ENCODE measurements at regions not wholly inside any gene's neighbourhood (a gene's known extent, or its start where the extent isn't known, plus 50 kb on each side); places are given as distances from the start of the nearest gene placed in this dataset.

GRCh38 chr4:124464836-124465235 lies 247.7 kb downstream of the ANKRD50 start:
- no peak for DNase-seq
- Histone ChIP-seq H3K4me3 (no peak overlapping the region), H3K27ac (no peak overlapping the region), H3K36me3 (no peaks in the 10 kb centered on the region), H3K4me1 (no peaks in the 10 kb centered on the region), H3K9me3 (peaks cover 0 to 19% (median 0%) of the 10 kb centered on the region in 4 donors), H3K27me3 (no peaks in the 10 kb centered on the region)
- TF ChIP-seq POLR2A (IDR thresholded peaks at IDR 0.05), result no peak
- TF ChIP-seq CTCF (IDR thresholded peaks at IDR 0.05), result no peak

- no peak overlapping the region for H3K27ac ChIP-seq
- H3K4me3 ChIP-seq, result no peak overlapping the region
- no peak for DNase-seq
- H3K4me1 ChIP-seq, result no peaks in the 10 kb centered on the region
- TF ChIP-seq POLR2A (IDR thresholded peaks at IDR 0.05), result no peak
- no peak for TF ChIP-seq CTCF (IDR thresholded peaks at IDR 0.05)
- peaks cover 0 to 2% (median 0%) of the 10 kb centered on the region in 4 donors for H3K9me3 ChIP-seq
- no peaks in the 10 kb centered on the region for H3K36me3 ChIP-seq
- no peaks in the 10 kb centered on the region for H3K27me3 ChIP-seq
Observed at GRCh38 chr4:124468360-124468759, 244.2 kb downstream of the ANKRD50 start.

- no peak overlapping the region for H3K27ac ChIP-seq
- no peaks in the 10 kb centered on the region for H3K27me3 ChIP-seq
- no peak for DNase-seq
- H3K4me1 ChIP-seq, result no peaks in the 10 kb centered on the region
- no peak overlapping the region for H3K4me3 ChIP-seq
- no peak for TF ChIP-seq CTCF (IDR thresholded peaks at IDR 0.05)
- TF ChIP-seq POLR2A (IDR thresholded peaks at IDR 0.05), result no peak
- no peaks in the 10 kb centered on the region for H3K36me3 ChIP-seq
- H3K9me3 ChIP-seq, result no peaks in the 10 kb centered on the region
Observed at GRCh38 chr4:124469981-124470380, 242.6 kb downstream of the ANKRD50 start.

- Histone ChIP-seq H3K4me1 (no peaks in the 10 kb centered on the region), H3K4me3 (no peak overlapping the region), H3K27me3 (no peaks in the 10 kb centered on the region), H3K27ac (no peak overlapping the region), H3K36me3 (no peaks in the 10 kb centered on the region), H3K9me3 (no peaks in the 10 kb centered on the region)
- no peak for DNase-seq
- TF ChIP-seq CTCF (IDR thresholded peaks at IDR 0.05) (no peak), POLR2A (IDR thresholded peaks at IDR 0.05) (no peak)
Observed at GRCh38 chr4:124478470-124478869, 234.1 kb downstream of the ANKRD50 start.

- Histone ChIP-seq H3K27ac (no peak overlapping the region), H3K27me3 (no peaks in the 10 kb centered on the region), H3K4me1 (no peaks in the 10 kb centered on the region), H3K9me3 (no peaks in the 10 kb centered on the region), H3K36me3 (no peaks in the 10 kb centered on the region), H3K4me3 (no peak overlapping the region)
- no peak for DNase-seq
- TF ChIP-seq CTCF (IDR thresholded peaks at IDR 0.05) (no peak), POLR2A (IDR thresholded peaks at IDR 0.05) (no peak)
Observed at GRCh38 chr4:124480061-124480460, 232.5 kb downstream of the ANKRD50 start.

GRCh38 chr4:124481123-124481522 lies 231.4 kb downstream of the ANKRD50 start:
- Histone ChIP-seq H3K36me3 (no peaks in the 10 kb centered on the region), H3K4me1 (no peaks in the 10 kb centered on the region), H3K9me3 (no peaks in the 10 kb centered on the region), H3K27ac (no peak overlapping the region), H3K4me3 (no peak overlapping the region), H3K27me3 (no peaks in the 10 kb centered on the region)
- TF ChIP-seq POLR2A (IDR thresholded peaks at IDR 0.05) (no peak), CTCF (IDR thresholded peaks at IDR 0.05) (no peak)
- DNase-seq, result no peak
